Trophoblast cell (in vitro differentiated cells and primary cell): ENCODE measurements at regions not wholly inside any gene's neighbourhood (a gene's known extent, or its start where the extent isn't known, plus 50 kb on each side); places are given as distances from the start of the nearest gene placed in this dataset.

ENCODE experiments used
- DNase-seq, 2 donors: peaks; one replicate each; pipeline ENCODE4 v3.0.0-alpha.2; 2016
- H2AFZ ChIP-seq: 2 replicates; pipeline ENCODE4 v1.6.1; 2013; ENCODE audit warnings: low read length, moderate library complexity, mild to moderate bottlenecking; ENCODE audit not compliant: insufficient read depth, poor library complexity
- H2AK5ac ChIP-seq: 2 replicates; pipeline ENCODE4 v1.6.1; 2013; ENCODE audit warnings: mild to moderate bottlenecking, low read length
- H2BK120ac ChIP-seq: 2 replicates; pipeline ENCODE4 v1.6.1; 2013; ENCODE audit warnings: low read length, mild to moderate bottlenecking, moderate library complexity; ENCODE audit not compliant: insufficient read depth, poor library complexity
- H2BK12ac ChIP-seq: 2 replicates; pipeline ENCODE4 v1.6.1; 2013; ENCODE audit warnings: mild to moderate bottlenecking, low read length, moderate library complexity
- H2BK5ac ChIP-seq: 2 replicates; pipeline ENCODE4 v1.6.1; 2013; ENCODE audit warnings: low read length, low read depth, moderate library complexity, mild to moderate bottlenecking; ENCODE audit not compliant: poor library complexity
- H3K14ac ChIP-seq: 2 replicates; pipeline ENCODE4 v1.6.1; 2013; ENCODE audit warnings: mild to moderate bottlenecking, low read length
- H3K18ac ChIP-seq: 2 replicates; pipeline ENCODE4 v1.6.1; 2013; ENCODE audit warnings: mild to moderate bottlenecking, low read length
- H3K23ac ChIP-seq: 2 replicates; pipeline ENCODE4 v1.6.1; 2013; ENCODE audit warnings: low read length
- H3K27ac ChIP-seq: 2 replicates; pipeline ENCODE4 v1.5.1; 2013; ENCODE audit warnings: low read depth, mild to moderate bottlenecking, inconsistent platforms, low read length, moderate library complexity
- H3K27me3 ChIP-seq: 2 replicates; pipeline ENCODE4 v1.6.1; 2013; ENCODE audit warnings: inconsistent platforms, mild to moderate bottlenecking, low read length, moderate library complexity; ENCODE audit not compliant: insufficient read depth
- H3K36me3 ChIP-seq, 2 experiments: 1 replicate in 1 of 2; 2 replicates in 1 of 2; pipeline ENCODE4 v1.6.1; 2013; ENCODE audit warnings: low read length in 2 of 2, mild to moderate bottlenecking in 2 of 2, moderate library complexity in 1 of 2; ENCODE audit not compliant: insufficient read depth in 2 of 2, control insufficient read depth in 1 of 2
- H3K4ac ChIP-seq: 2 replicates; pipeline ENCODE4 v1.6.1; 2013; ENCODE audit warnings: low read depth, mild to moderate bottlenecking, low read length, moderate library complexity
- H3K4me1 ChIP-seq, 2 experiments: 1 replicate in 1 of 2; 2 replicates in 1 of 2; pipeline ENCODE4 v1.6.1; 2013; ENCODE audit warnings: low read length in 2 of 2, mild to moderate bottlenecking in 2 of 2, moderate library complexity in 1 of 2; ENCODE audit not compliant: insufficient read depth in 2 of 2, control insufficient read depth in 1 of 2
- H3K4me2 ChIP-seq: 2 replicates; pipeline ENCODE4 v1.6.1; 2013; ENCODE audit warnings: inconsistent platforms, mild to moderate bottlenecking, low read length, moderate library complexity
- H3K4me3 ChIP-seq: 2 replicates; pipeline ENCODE4 v1.5.1; 2013; ENCODE audit warnings: mild to moderate bottlenecking, low read depth, low read length, inconsistent platforms
- H3K79me1 ChIP-seq: one replicate; pipeline ENCODE4 v1.6.1; 2013; ENCODE audit warnings: low read length
- H3K79me2 ChIP-seq: 2 replicates; pipeline ENCODE4 v1.6.1; 2013; ENCODE audit warnings: low read length, mild to moderate bottlenecking; ENCODE audit not compliant: control insufficient read depth, insufficient read depth, poor library complexity
- H3K9ac ChIP-seq: 2 replicates; pipeline ENCODE4 v1.6.1; 2013; ENCODE audit warnings: mild to moderate bottlenecking, low read length
- H3K9me3 ChIP-seq: 2 replicates; pipeline ENCODE4 v1.6.1; 2013; ENCODE audit warnings: low read depth, mild to moderate bottlenecking, control low read depth, inconsistent platforms, low read length; ENCODE audit not compliant: insufficient read depth
- H4K12ac ChIP-seq: 2 replicates; pipeline ENCODE4 v1.6.1; 2013; ENCODE audit warnings: low read depth, mild to moderate bottlenecking, low read length, moderate library complexity
- H4K8ac ChIP-seq: 2 replicates; pipeline ENCODE4 v1.6.1; 2013; ENCODE audit warnings: low read depth, mild to moderate bottlenecking, low read length, moderate library complexity
- H4K91ac ChIP-seq: one replicate; pipeline ENCODE4 v1.6.1; 2013; ENCODE audit warnings: low read depth, mild to moderate bottlenecking, low read length, moderate library complexity
- WGBS: extraction: QIAGEN DNeasy Blood & Tissue Kit; methylation state at CpG from one replicate; pipeline ENCODE4 v1.1.7; 2013; ENCODE audit warnings: missing lambda C conversion rate; ENCODE audit not compliant: insufficient read length, insufficient coverage; ENCODE audit errors: extremely low coverage; 5-methylcytosine and 5-hydroxymethylcytosine counted together

GRCh38 chr1:5738911-5739462, 253.2 kb downstream of the NPHP4 start:
- H3K23ac ChIP-seq = no peak overlapping the region
- H2BK120ac ChIP-seq = no peak overlapping the region
- no peak overlapping the region for H2AFZ ChIP-seq
- H3K27me3 ChIP-seq = no peaks in the 10 kb centered on the region
- H3K27ac ChIP-seq = no peak overlapping the region
- no peak overlapping the region for H3K14ac ChIP-seq
- H3K4me1 ChIP-seq = no peaks in the 10 kb centered on the region
- no CpG with 5 or more reads among the region's 8 CpGs for WGBS
- H3K36me3 ChIP-seq = no peaks in the 10 kb centered on the region
- H4K12ac ChIP-seq = no peak overlapping the region
- H3K4me2 ChIP-seq = no peak overlapping the region
- H3K4ac ChIP-seq = no peak overlapping the region
- no peak overlapping the region for H3K18ac ChIP-seq
- H4K91ac ChIP-seq = no peak overlapping the region
- no peaks in the 10 kb centered on the region for H3K79me1 ChIP-seq
- no peak overlapping the region for H2BK12ac ChIP-seq
- H2BK5ac ChIP-seq = no peak overlapping the region
- peaks cover 11% of the 10 kb centered on the region for H3K9me3 ChIP-seq
- no peak overlapping the region for H3K4me3 ChIP-seq
- H3K9ac ChIP-seq = no peak overlapping the region
- no peak overlapping the region for H2AK5ac ChIP-seq
- no peaks in the 10 kb centered on the region for H3K79me2 ChIP-seq
- DNase-seq = no peak
- no peak overlapping the region for H4K8ac ChIP-seq

DNA sequence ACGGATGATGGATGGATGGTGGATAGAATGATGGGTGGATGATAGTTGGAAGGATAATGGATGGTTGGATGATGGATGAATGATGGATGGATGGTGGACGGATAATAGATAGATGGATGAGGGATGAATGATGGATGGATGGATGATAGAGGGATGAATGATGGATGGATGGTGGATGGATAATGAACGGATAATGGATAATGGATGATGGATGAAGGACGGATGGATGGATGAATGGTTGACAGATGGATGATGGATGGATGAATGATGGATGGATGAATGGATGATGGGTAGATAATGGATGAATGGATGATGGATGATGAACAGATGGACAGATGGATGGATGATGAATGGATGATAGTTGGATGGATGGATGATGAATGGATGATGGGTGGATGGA, 255.1 kb downstream of the NPHP4 start:
- no peak overlapping the region for H3K27ac ChIP-seq
- H2AFZ ChIP-seq = no peak overlapping the region
- H3K4ac ChIP-seq = no peak overlapping the region
- no peak overlapping the region for H3K23ac ChIP-seq
- H3K79me1 ChIP-seq = no peaks in the 10 kb centered on the region
- H4K12ac ChIP-seq = no peak overlapping the region
- H3K36me3 ChIP-seq = no peaks in the 10 kb centered on the region
- H2BK120ac ChIP-seq = no peak overlapping the region
- H3K9me3 ChIP-seq = peaks cover 5% of the 10 kb centered on the region
- no peak overlapping the region for H3K4me3 ChIP-seq
- no peak overlapping the region for H2BK5ac ChIP-seq
- H3K79me2 ChIP-seq = no peaks in the 10 kb centered on the region
- no peak overlapping the region for H3K14ac ChIP-seq
- H3K18ac ChIP-seq = no peak overlapping the region
- DNase-seq = no peak
- no peaks in the 10 kb centered on the region for H3K27me3 ChIP-seq
- no peak overlapping the region for H3K9ac ChIP-seq
- no peak overlapping the region for H4K8ac ChIP-seq
- WGBS = 100% methylated on average over 4 of the region's 4 CpGs
- H2BK12ac ChIP-seq = no peak overlapping the region
- H4K91ac ChIP-seq = no peak overlapping the region
- H3K4me2 ChIP-seq = no peak overlapping the region
- H3K4me1 ChIP-seq = no peaks in the 10 kb centered on the region
- H2AK5ac ChIP-seq = no peak overlapping the region

DNA sequence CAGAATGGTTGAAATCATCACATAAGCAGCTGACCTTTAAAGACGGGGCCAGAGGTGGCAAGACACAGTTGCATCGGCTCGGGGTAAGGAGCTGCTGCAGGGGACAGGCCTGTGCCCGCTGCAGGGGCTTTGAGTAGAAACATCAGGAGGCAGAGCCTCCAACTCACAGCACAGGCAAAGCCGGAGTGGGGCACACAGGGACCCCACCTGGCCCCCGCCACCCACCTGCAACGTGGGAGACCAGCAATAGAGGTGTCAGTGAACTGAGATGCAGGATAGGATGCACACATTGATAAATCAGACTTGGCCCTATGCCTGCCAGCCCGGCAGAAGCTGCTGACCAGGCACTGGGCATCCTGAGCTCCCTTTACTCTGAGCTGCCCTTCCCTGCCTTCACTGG, 257.2 kb downstream of the NPHP4 start:
- H3K36me3 ChIP-seq = no peaks in the 10 kb centered on the region
- H3K4me3 ChIP-seq = no peak overlapping the region
- no peak overlapping the region for H3K4ac ChIP-seq
- H2AFZ ChIP-seq = no peak overlapping the region
- H4K12ac ChIP-seq = no peak overlapping the region
- no peaks in the 10 kb centered on the region for H3K9me3 ChIP-seq
- no peak overlapping the region for H2BK12ac ChIP-seq
- no peak overlapping the region for H4K8ac ChIP-seq
- H2BK5ac ChIP-seq = no peak overlapping the region
- WGBS = no CpG with 5 or more reads among the region's 8 CpGs
- H3K27me3 ChIP-seq = no peaks in the 10 kb centered on the region
- H3K79me2 ChIP-seq = no peaks in the 10 kb centered on the region
- H3K23ac ChIP-seq = no peak overlapping the region
- H3K27ac ChIP-seq = no peak overlapping the region
- no peak overlapping the region for H3K4me2 ChIP-seq
- no peak overlapping the region for H3K9ac ChIP-seq
- no peak overlapping the region for H4K91ac ChIP-seq
- no peak overlapping the region for H3K18ac ChIP-seq
- H3K4me1 ChIP-seq = no peaks in the 10 kb centered on the region
- H2BK120ac ChIP-seq = no peak overlapping the region
- no peaks in the 10 kb centered on the region for H3K79me1 ChIP-seq
- DNase-seq = no peak
- no peak overlapping the region for H2AK5ac ChIP-seq
- H3K14ac ChIP-seq = no peak overlapping the region

DNA sequence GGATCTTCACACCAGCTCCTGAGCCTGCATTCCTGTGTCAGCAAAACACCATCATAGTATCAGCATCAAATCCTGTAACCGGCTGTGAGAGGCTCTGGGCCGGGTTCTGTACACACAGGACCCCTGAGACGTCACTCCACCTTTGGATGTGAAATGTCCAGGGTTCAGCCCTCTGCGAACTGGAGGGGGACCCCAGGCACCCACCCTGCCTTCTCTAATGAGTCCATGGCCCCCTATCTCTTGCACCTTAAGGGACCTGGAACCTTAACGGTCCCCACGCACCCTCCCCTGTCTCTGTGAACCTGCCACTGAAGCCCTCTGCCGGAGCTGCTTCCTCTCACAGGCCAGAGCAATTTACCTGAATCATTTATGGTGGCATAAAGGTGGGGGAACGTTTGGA, 257.8 kb downstream of the NPHP4 start:
- H3K23ac ChIP-seq = no peak overlapping the region
- H2BK12ac ChIP-seq = no peak overlapping the region
- no peak overlapping the region for H2AFZ ChIP-seq
- H4K8ac ChIP-seq = no peak overlapping the region
- no peak overlapping the region for H3K27ac ChIP-seq
- no CpG with 5 or more reads among the region's 8 CpGs for WGBS
- H3K79me2 ChIP-seq = no peaks in the 10 kb centered on the region
- H3K36me3 ChIP-seq = no peaks in the 10 kb centered on the region
- no peaks in the 10 kb centered on the region for H3K4me1 ChIP-seq
- H3K4me2 ChIP-seq = no peak overlapping the region
- no peak overlapping the region for H2BK5ac ChIP-seq
- H3K9ac ChIP-seq = no peak overlapping the region
- H2BK120ac ChIP-seq = no peak overlapping the region
- no peak overlapping the region for H3K4me3 ChIP-seq
- no peak overlapping the region for H3K18ac ChIP-seq
- no peak overlapping the region for H2AK5ac ChIP-seq
- no peaks in the 10 kb centered on the region for H3K79me1 ChIP-seq
- H4K91ac ChIP-seq = no peak overlapping the region
- no peak overlapping the region for H4K12ac ChIP-seq
- no peak overlapping the region for H3K14ac ChIP-seq
- no peaks in the 10 kb centered on the region for H3K27me3 ChIP-seq
- H3K4ac ChIP-seq = no peak overlapping the region
- H3K9me3 ChIP-seq = no peaks in the 10 kb centered on the region
- no peak for DNase-seq
